K562 (cell line): ENCODE measurements at regions not wholly inside any gene's neighbourhood (a gene's known extent, or its start where the extent isn't known, plus 50 kb on each side); places are given as distances from the start of the nearest gene placed in this dataset.

Experiments used
- MGA ChIP-seq: fragments of 450-650 bp; IDR thresholded peaks from 2 replicates; pipeline ENCODE4 v1.6.1; 2016; ENCODE audit warnings: mild to moderate bottlenecking, moderate library complexity
- MYNN ChIP-seq, 2 experiments: sonication (generic); formaldehyde crosslinking in 1 of 2; IDR thresholded peaks; 2 replicates each; pipeline versions ENCODE4 v1.5.0 to v1.6.1; 2016 to 2020; ENCODE audit warnings: antibody characterized with exemption in 1 of 2, missing genetic modification reagents in 1 of 2
- TEAD2 ChIP-seq: fragments of 450-650 bp; IDR thresholded peaks from 2 replicates; pipeline ENCODE4 v1.6.1; 2016; ENCODE audit warnings: missing genetic modification characterization, control low read depth, missing compliant biosample characterization
- ZNF212 ChIP-seq: fragments of 450-650 bp; formaldehyde crosslinking; IDR thresholded peaks from 2 replicates; pipeline ENCODE4 v1.4.0; 2020; ENCODE audit warnings: mild to moderate bottlenecking

GRCh38 chr3:35519936-35520335, 119.4 kb upstream of the ARPP21 start (continued):
- TF ChIP-seq MGA (no peak), MYNN (IDR thresholded peaks at IDR 0.05) (no peak), MYNN (CRISPR knock-in tag; IDR thresholded peaks at IDR 0.05) (no peak), TEAD2 (tag) (no peak), ZNF212 (CRISPR knock-in tag) (no peak)
